Motor neuron (in vitro differentiated cells): ENCODE measurements at regions not wholly inside any gene's neighbourhood (a gene's known extent, or its start where the extent isn't known, plus 50 kb on each side); places are given as distances from the start of the nearest gene placed in this dataset.

ENCODE experiments used
- ATAC-seq, 8 experiments: fragments of 200-7000 bp; cut with Tn5 transposase; replicated peaks in 6 of 8; 2 replicates each; pipeline ENCODE4 v1.8.0; 2021; ENCODE audit warnings: mild to moderate bottlenecking in 8 of 8, moderate library complexity in 8 of 8
- H3K27ac ChIP-seq, 2 donors: fragments of 250-450 bp; sonication (Bioruptor Pico); 2 replicates each; pipeline ENCODE4 v1.9.0; 2021; ENCODE audit warnings: antibody characterized with exemption in 2 of 2, mild to moderate bottlenecking in 2 of 2, moderate library complexity in 1 of 2
- H3K4me1 ChIP-seq, 2 donors: fragments of 250-450 bp; sonication (Bioruptor Pico); replicated peaks in 1 of 2; 2 replicates each; pipeline ENCODE4 v1.6.1; 2021; ENCODE audit warnings: antibody characterized with exemption in 2 of 2, mild to moderate bottlenecking in 2 of 2, moderate library complexity in 1 of 2
- H3K4me3 ChIP-seq, 5 donors: fragments of 250-450 bp; sonication (Bioruptor Pico); 2 replicates each; pipeline ENCODE4 v1.9.0; 2021; ENCODE audit warnings: antibody characterized with exemption in 5 of 5, mild to moderate bottlenecking in 5 of 5, moderate library complexity in 4 of 5
- WGBS, 10 experiments: fragments of 450-650 bp; shearing (Covaris generic); methylation state at CpG; one replicate each; pipeline ENCODE4 v1.0.0; 2022; 5-methylcytosine and 5-hydroxymethylcytosine counted together
- in situ Hi-C, 9 experiments: fragments of 400-800 bp; cut with MboI; loops; one replicate each; pipeline ENCODE4 v1.15.0; 2021; ENCODE audit warnings: low sequenced_read_pairs in 9 of 9, low pct_unique_long_range_greater_than_20kb in 2 of 9; ENCODE audit not compliant: unreplicated experiment in 9 of 9

GRCh38 chr16:86800894-86801293 lies 222.5 kb downstream of the FOXL1 start:
- in situ Hi-C loops = loop anchor here in 1 of 9 experiments (25.0 kb wide), 1 partner anchor 214 kb away; the partner anchor contains the start of gene FOXL1
- peaks cover 0 to 5% of the 10 kb centered on the region in 2 donors for H3K4me1 ChIP-seq
- ATAC-seq = no peak
- H3K27ac ChIP-seq = no peak overlapping the region
- WGBS, 10 experiments = 0 to 18% (median 2%) methylated on average over 1 to 4 of the region's 4 CpGs; no CpG with 5 or more reads in 2 of the 10 experiments
- no peak overlapping the region for H3K4me3 ChIP-seq

GRCh38 chr16:86802013-86802412 lies 223.7 kb downstream of the FOXL1 start:
- Histone ChIP-seq H3K4me1 (peaks cover 5 to 6% of the 10 kb centered on the region in 2 donors), H3K27ac (no peak overlapping the region), H3K4me3 (no peak overlapping the region)
- in situ Hi-C loops = loop anchor here in 1 of 9 experiments (25.0 kb wide), 1 partner anchor 215 kb away; the partner anchor contains the start of gene FOXL1
- 35 to 100% (median 84%) methylated on average over 2 of the region's 2 CpGs; no CpG with 5 or more reads in 1 of the 10 experiments for WGBS, 10 experiments
- no peak for ATAC-seq

GRCh38 chr16:86805188-86805587 lies 226.8 kb downstream of the FOXL1 start:
- Histone ChIP-seq H3K27ac (no peak overlapping the region), H3K4me3 (no peak overlapping the region), H3K4me1 (peaks cover 8 to 9% of the 10 kb centered on the region in 2 donors)
- in situ Hi-C loops = loop anchor here in 1 of 9 experiments (25.0 kb wide), 1 partner anchor 218 kb away; the partner anchor contains the start of gene FOXL1
- WGBS, 10 experiments = 40 to 98% (median 78%) methylated on average over 1 to 6 of the region's 6 CpGs
- ATAC-seq = peak in 1 of 8 experiments; percentile 61

GRCh38 chr16:86806181-86806837 lies 228.0 kb downstream of the FOXL1 start:
- WGBS, 10 experiments = 44 to 100% (median 82%) methylated on average over 1 to 11 of the region's 20 CpGs; no CpG with 5 or more reads in 2 of the 10 experiments
- Histone ChIP-seq H3K4me3 (no peak overlapping the region), H3K4me1 (peaks cover 8 to 9% of the 10 kb centered on the region in 2 donors), H3K27ac (peak overlapping the region in 1 of 2 donors; percentile 9)
- in situ Hi-C loops = loop anchor here in 1 of 9 experiments (25.0 kb wide), 1 partner anchor 219 kb away; the partner anchor contains the start of gene FOXL1
- ATAC-seq = no peak

GRCh38 chr16:86806838-86807351 lies 228.5 kb downstream of the FOXL1 start:
- ATAC-seq = peak in 5 of 8 experiments; percentile 86 to 97 (median 94)
- H3K27ac ChIP-seq = peak overlapping the region in 1 of 2 donors; percentile 9

GRCh38 chr16:86808863-86809444 lies 230.6 kb downstream of the FOXL1 start:
- no peak for ATAC-seq
- in situ Hi-C loops = loop anchor here in 1 of 9 experiments (25.0 kb wide), 1 partner anchor 222 kb away; the partner anchor contains the start of gene FOXL1

More at GRCh38 chr16:86806838-86807351, 228.5 kb downstream of the FOXL1 start:
- 0 to 69% (median 28%) methylated on average over 2 to 17 of the region's 22 CpGs; no CpG with 5 or more reads in 5 of the 10 experiments for WGBS, 10 experiments
- Histone ChIP-seq H3K4me1 (peaks cover 8 to 9% of the 10 kb centered on the region in 2 donors), H3K4me3 (no peak overlapping the region)
- in situ Hi-C loops = loop anchor here in 1 of 9 experiments (25.0 kb wide), 1 partner anchor 220 kb away; the partner anchor contains the start of gene FOXL1

GRCh38 chr16:86809458-86809955 lies 231.2 kb downstream of the FOXL1 start:
- Histone ChIP-seq H3K27ac (no peak overlapping the region), H3K4me1 (peaks cover 8 to 9% of the 10 kb centered on the region in 2 donors), H3K4me3 (no peak overlapping the region)
- 0 to 85% (median 76%) methylated on average over 1 to 6 of the region's 8 CpGs; no CpG with 5 or more reads in 3 of the 10 experiments for WGBS, 10 experiments
- in situ Hi-C loops = loop anchor here in 1 of 9 experiments (25.0 kb wide), 1 partner anchor 222 kb away; the partner anchor contains the start of gene FOXL1
- no peak for ATAC-seq

More at GRCh38 chr16:86808863-86809444, 230.6 kb downstream of the FOXL1 start:
- Histone ChIP-seq H3K4me3 (no peak overlapping the region), H3K27ac (no peak overlapping the region), H3K4me1 (peaks cover 8 to 9% of the 10 kb centered on the region in 2 donors)
- 64 to 100% (median 97%) methylated on average over 1 to 9 of the region's 18 CpGs; no CpG with 5 or more reads in 1 of the 10 experiments for WGBS, 10 experiments

GRCh38 chr16:86810062-86810461 lies 231.7 kb downstream of the FOXL1 start:
- no peak for ATAC-seq
- 27 to 96% (median 81%) methylated on average over 2 of the region's 2 CpGs; no CpG with 5 or more reads in 2 of the 10 experiments for WGBS, 10 experiments
- in situ Hi-C loops = loop anchor here in 1 of 9 experiments (25.0 kb wide), 1 partner anchor 223 kb away; the partner anchor contains the start of gene FOXL1
- Histone ChIP-seq H3K4me3 (no peak overlapping the region), H3K4me1 (peaks cover 8 to 9% of the 10 kb centered on the region in 2 donors), H3K27ac (no peak overlapping the region)

- WGBS, 10 experiments = 0 to 100% (median 67%) methylated on average over 1 to 2 of the region's 2 CpGs; no CpG with 5 or more reads in 4 of the 10 experiments
- ATAC-seq = no peak
- in situ Hi-C loops = loop anchor here in 1 of 9 experiments (25.0 kb wide), 1 partner anchor 225 kb away; the partner anchor contains the start of gene FOXL1
- Histone ChIP-seq H3K4me1 (peaks cover 0 to 2% of the 10 kb centered on the region in 2 donors), H3K27ac (no peak overlapping the region), H3K4me3 (no peak overlapping the region)
Measured at GRCh38 chr16:86812363-86812970, 234.1 kb downstream of the FOXL1 start.

- ATAC-seq = no peak
- H3K27ac ChIP-seq = no peak overlapping the region
- in situ Hi-C loops = loop anchor here in 1 of 9 experiments (25.0 kb wide), 1 partner anchor 227 kb away; the partner anchor contains the start of gene FOXL1
- 53 to 87% (median 78%) methylated on average over 2 to 7 of the region's 7 CpGs for WGBS, 10 experiments
- H3K4me1 ChIP-seq = no peaks in the 10 kb centered on the region
- no peak overlapping the region for H3K4me3 ChIP-seq
Measured at GRCh38 chr16:86814256-86814655, 235.9 kb downstream of the FOXL1 start.

GRCh38 chr16:86816930-86817625 lies 238.7 kb downstream of the FOXL1 start:
- H3K4me1 ChIP-seq = no peaks in the 10 kb centered on the region
- H3K27ac ChIP-seq = no peak overlapping the region
- in situ Hi-C loops = loop anchor here in 1 of 9 experiments (25.0 kb wide), 1 partner anchor 230 kb away; the partner anchor contains the start of gene FOXL1
- 20 to 100% (median 73%) methylated on average over 1 to 9 of the region's 9 CpGs for WGBS, 10 experiments
- ATAC-seq = no peak
- H3K4me3 ChIP-seq = no peak overlapping the region
